ENCODE measurements at regions not wholly inside any gene's neighbourhood (a gene's known extent, or its start where the extent isn't known, plus 50 kb on each side); places are given as distances from the start of the nearest gene placed in this dataset.

DNA sequence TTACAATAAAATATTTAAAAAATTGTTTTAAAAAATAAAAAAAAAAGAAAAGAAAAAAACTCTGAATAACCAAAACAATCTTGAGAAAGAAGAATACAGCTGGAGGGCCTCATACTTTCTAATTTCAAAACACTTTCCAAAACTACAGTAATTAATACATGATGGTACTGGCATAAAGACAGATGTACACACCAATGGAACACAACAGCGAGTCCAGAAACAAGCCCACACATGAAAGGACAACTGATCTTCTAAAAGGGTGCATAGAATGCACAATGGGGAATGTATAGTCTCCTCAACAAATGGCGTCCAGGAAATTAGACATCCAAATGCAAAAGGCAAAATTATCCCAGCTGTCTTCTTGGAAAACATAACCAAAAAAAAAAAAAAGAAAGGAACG lies 99.6 kb downstream of the LURAP1L start:
- intact Hi-C loops (cut with DNase I): no loop called here
- DNase-seq: no peak

DNA sequence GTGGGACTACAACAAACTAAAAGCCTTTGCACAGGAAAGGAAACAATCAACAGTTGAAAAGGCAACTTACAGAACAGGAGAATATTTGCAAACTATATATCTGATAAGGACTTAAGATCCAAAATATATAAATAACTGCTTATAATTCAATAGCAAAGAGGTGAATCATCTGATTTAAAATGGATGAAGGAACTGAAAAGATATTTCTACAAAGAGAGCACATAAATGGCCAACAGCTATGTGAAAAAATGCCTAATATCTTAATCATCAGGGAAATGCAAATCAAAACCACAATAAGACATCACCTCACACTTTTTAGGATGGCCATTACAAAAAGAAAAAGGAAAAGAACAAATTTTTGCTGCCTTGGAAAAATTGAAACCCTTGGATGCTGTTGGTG lies 100.4 kb downstream of the LURAP1L start:
- DNase-seq: no peak
- intact Hi-C loops (cut with DNase I): no loop called here

DNA sequence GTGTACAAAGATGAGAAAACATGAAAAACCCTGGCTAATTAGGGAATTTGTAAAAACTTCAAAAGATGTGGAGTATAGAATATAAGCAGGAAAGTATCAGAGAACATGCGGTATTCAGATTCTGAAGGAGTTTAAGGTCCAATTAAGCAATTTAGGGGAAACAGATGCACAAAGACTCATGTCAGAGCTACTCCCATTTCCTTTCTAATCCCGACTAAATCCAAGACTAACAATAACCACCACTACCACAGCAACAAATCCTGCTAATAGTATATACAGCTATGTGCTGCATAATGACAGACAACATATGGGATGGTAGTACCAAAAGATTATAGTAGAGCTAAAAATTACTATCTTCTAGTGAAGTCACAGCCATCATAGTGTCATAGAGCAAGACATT lies 102.1 kb downstream of the LURAP1L start:
- intact Hi-C loops (cut with DNase I): no loop called here
- DNase-seq: no peak

DNA sequence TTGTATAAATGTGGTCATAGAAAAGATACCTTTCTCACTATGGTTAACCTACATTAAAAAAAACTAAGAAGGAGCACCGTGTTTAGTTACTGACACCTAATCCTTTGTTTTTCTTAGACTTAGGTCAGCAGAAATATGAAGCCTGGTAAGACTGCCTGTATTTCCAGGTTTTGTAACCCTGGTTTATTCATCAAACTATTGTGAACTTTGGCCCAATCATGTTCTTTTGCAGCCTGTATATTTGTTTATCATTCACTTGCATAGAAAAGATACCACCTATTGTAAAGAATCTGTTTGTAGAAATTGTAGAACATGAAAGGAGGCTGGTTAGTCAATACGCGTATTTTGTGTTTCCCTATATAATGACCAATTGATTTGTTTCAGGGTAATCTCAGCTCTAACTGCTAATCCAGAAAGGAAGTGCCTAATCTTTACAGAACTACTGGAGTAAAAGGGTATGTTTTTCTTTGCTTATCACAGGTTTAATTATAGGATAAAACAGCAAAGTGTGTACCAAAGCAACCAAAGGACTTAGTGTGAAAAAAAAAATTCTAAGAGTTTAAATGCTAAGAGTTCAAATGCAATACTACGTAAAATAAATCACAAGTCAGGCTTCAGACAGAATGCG lies 103.6 kb downstream of the LURAP1L start:
- intact Hi-C loops (cut with DNase I): no loop called here
- DNase-seq: no peak

DNA sequence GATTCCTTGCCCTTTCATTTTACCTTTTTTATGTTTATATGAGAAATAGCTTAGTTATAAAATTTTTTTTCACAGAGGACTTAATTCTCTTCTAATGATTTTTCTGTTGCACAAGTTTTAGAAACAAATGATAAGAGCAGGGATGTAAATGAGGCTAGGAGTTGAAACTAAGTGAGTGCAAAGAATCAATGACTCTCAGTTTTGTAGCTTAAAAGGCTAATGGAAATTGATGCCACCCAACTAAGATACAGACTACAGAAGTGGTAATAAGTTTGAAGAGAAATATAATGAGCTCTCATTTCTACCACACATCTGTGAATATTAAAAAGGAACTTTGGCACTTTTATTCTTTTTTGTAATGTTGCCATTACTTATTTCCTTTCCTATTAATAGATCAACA lies 105.1 kb downstream of the LURAP1L start:
- intact Hi-C loops (cut with DNase I): no loop called here
- no peak for DNase-seq

- DNase-seq: no peak
- intact Hi-C loops (cut with DNase I): no loop called here
These were observed 105.7 kb downstream of the LURAP1L start for GRCh38 chr9:12880406-12881015.

DNA sequence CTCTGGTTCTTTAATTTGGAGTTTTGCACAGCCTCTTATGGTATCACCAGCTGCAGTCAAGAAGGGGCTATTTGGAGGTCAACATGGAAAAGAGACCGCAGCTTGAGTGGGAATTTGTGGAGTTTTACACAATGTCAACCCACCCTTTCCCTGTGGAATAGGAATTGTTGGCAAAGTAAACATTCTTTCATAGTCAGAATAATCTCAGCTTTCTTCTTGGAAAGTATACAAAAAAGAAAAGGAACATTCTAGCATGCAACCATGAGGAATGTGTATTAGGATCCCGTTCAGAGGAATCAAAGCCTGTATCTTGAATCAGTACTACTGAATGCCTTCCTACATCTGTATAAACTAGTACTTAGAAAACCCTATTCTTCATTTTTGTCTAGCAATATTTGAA lies 107.6 kb downstream of the LURAP1L start:
- DNase-seq: no peak
- intact Hi-C loops (cut with DNase I): no loop called here

DNA sequence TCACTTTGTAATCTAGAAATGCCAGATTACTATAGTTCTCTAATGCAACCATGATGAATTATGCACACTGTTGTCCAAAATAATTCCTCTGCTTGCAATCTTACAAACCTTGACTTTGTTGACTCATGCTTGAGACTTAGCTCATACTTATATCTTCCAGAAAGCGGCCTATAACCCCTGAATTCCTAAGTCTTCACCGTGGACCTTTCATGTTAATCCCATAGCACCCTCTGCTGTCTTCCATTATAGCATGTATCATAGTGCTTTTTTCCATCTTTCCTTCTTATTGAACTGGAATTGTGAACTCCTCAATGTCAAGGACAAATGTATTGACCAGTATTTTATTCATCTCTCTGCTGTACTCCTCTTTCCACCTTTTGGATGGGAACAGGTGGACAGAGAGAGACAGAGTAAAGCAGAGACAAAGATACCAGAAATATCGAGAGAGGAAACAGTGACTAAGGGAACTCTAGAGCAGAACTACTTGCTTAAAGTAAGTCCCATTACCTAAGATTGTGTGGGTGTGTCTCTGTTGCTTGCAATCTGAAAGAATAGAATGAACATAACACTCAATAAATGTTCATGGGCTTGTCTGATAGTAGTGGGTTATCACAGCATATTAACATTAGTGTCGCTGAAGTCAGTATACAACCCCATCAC lies 110.0 kb downstream of the LURAP1L start:
- peak in 3 of 42 donors; percentile 4 to 6 (median 6) for DNase-seq
- intact Hi-C loops (cut with DNase I): loop anchor here (5.0 kb wide), 1 partner anchor 163 kb away; no protein-coding TSS in a partner anchor

- intact Hi-C loops (cut with DNase I): loop anchor here (5.0 kb wide), 1 partner anchor 167 kb away; no protein-coding TSS in a partner anchor
- DNase-seq: no peak
These were observed 114.7 kb downstream of the LURAP1L start for GRCh38 chr9:12889402-12890106.

GRCh38 chr9:12891588-12891987 lies 116.8 kb downstream of the LURAP1L start:
- DNase-seq: no peak
- intact Hi-C loops (cut with DNase I): no loop called here

DNA sequence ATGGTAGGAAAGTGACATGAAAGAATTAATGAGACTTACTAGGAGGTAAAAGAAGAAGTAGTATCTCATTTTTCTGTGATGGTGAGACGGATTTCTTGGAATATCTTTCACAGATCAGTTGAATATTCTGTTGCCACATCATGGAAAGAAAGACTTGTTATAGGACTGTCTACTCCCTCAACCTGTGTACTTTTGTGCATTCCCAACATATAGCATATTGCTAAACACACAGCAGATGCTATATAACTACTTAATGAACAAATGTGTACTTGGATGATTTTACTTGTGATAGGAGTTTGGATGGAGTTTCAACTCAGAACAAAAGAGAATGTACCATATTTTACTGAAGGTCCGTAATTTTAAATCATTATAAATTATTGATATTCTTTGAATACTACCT lies 128.5 kb downstream of the LURAP1L start:
- intact Hi-C loops (cut with DNase I): no loop called here
- no peak for DNase-seq

DNA sequence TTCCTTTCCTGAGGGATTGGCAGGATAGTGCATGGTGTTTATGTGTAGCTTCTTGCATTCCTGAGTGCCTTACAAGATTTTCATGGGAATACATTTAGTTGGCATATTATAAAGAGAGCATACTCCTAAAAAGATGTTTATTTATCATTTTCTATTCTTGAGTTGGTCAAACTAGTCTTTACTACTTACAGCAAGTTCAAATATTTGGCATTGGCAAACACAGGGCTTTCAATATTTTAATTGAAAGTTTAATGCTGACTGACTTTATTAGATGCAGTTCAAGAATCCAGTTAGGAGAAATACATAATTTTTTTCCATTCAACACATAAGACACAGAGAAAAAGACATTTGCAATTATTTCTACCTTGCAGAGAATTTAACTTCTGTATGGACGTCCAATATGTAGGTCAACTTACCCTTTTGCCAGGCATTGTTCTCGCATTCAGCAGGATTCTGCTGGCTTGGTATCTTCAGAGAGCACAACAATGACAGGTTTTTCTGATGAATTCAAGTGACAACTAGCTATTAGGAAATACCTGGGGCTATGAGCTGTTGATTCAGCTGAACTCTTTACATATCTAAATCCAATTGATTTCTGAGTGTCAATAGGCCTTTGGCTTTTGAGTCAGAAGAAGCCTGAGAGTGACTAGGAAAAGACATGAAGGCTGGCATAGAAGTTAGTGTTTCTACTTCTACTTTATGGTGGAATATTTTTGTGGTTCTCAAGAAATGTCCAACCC lies 129.6 kb downstream of the LURAP1L start:
- DNase-seq: no peak
- intact Hi-C loops (cut with DNase I): no loop called here

- DNase-seq: no peak
- intact Hi-C loops (cut with DNase I): no loop called here
These were observed 131.8 kb downstream of the LURAP1L start for GRCh38 chr9:12906646-12907045.

GRCh38 chr9:12908895-12909294 lies 134.1 kb downstream of the LURAP1L start:
- no peak for DNase-seq
- intact Hi-C loops (cut with DNase I): no loop called here

GRCh38 chr9:12915366-12915954 lies 140.6 kb downstream of the LURAP1L start:
- no peak for DNase-seq
- intact Hi-C loops (cut with DNase I): no loop called here

DNA sequence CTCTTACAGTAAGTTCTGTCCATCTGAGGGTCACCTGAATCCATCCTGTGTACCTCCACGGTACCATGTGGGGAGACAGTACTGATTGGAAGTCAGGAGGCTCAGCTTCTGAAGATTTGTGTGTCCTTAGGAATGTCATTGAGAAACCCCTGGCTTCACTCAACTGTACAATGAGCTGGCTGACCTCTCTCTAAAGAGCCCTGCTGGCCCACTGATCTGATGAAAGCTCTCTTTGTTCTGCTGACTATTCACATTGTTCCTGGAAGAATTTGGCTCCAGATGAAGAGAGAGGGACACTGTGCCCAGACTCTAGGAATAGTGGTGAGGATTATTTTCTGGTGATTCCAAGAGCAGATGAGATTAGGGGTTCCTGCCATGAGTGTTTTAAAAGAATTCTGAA lies 141.2 kb downstream of the LURAP1L start:
- intact Hi-C loops (cut with DNase I): no loop called here
- peak in 33 of 42 donors; percentile 6 to 81 (median 46) for DNase-seq

DNA sequence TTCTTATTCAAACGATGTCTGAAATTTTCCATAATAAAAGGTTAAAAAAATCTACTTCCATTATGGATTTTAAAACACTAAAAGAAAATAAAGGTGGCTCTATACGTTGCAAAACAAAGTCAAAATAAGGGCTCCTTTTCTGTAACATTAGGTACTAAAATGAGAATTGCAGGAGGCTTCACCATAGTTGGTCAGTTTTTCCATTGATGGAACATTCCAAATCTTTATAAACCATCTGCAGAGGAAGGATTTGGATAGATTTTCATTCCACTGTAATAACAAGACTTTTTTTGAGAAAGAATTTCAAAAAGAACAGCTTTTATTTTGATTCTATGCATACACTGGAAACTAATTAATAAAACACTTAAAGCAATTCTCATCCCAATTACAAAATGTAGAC lies 145.6 kb downstream of the LURAP1L start:
- DNase-seq: no peak
- intact Hi-C loops (cut with DNase I): no loop called here

GRCh38 chr9:12921621-12922020 lies 146.8 kb downstream of the LURAP1L start:
- no peak for DNase-seq
- intact Hi-C loops (cut with DNase I): no loop called here

GRCh38 chr9:12922224-12922866 lies 147.5 kb downstream of the LURAP1L start:
- no peak for DNase-seq
- intact Hi-C loops (cut with DNase I): no loop called here

All from head of caudate nucleus (tissue), 42 donors.